Smooth muscle cell (in vitro differentiated cells): ENCODE measurements at regions not wholly inside any gene's neighbourhood (a gene's known extent, or its start where the extent isn't known, plus 50 kb on each side); places are given as distances from the start of the nearest gene placed in this dataset.

ENCODE experiments used
- DNase-seq: peaks from one replicate; lab custom pipeline; 2025; ENCODE audit not compliant: unreplicated experiment; lab: John Stamatoyannopoulos, UW
- H2AFZ ChIP-seq: fragments of 200-600 bp; sonication (generic); 2 replicates; pipeline ENCODE4 v1.6.0; 2016; ENCODE audit warnings: antibody characterized with exemption, low read depth, mild to moderate bottlenecking
- H3F3A ChIP-seq: fragments of 200-600 bp; sonication (generic); 2 replicates; pipeline ENCODE4 v1.6.0; 2017; ENCODE audit warnings: antibody characterized with exemption, low read depth
- H3K27ac ChIP-seq: fragments of 200-600 bp; sonication (generic); 2 replicates; pipeline ENCODE4 v1.5.1; 2016; ENCODE audit warnings: low read depth, mild to moderate bottlenecking
- H3K27me3 ChIP-seq: fragments of 200-600 bp; sonication (generic); 2 replicates; pipeline ENCODE4 v1.6.1; 2016; ENCODE audit warnings: low read depth, mild to moderate bottlenecking
- H3K36me3 ChIP-seq: fragments of 200-600 bp; sonication (generic); 2 replicates; pipeline ENCODE4 v1.5.1; 2016; ENCODE audit warnings: low read depth
- H3K4me1 ChIP-seq: fragments of 200-600 bp; sonication (generic); 2 replicates; pipeline ENCODE4 v1.5.1; 2016; ENCODE audit warnings: low read depth
- H3K4me2 ChIP-seq: fragments of 200-600 bp; sonication (generic); 2 replicates; pipeline ENCODE4 v1.6.0; 2016; ENCODE audit warnings: mild to moderate bottlenecking
- H3K4me3 ChIP-seq: fragments of 200-600 bp; sonication (generic); 2 replicates; pipeline ENCODE4 v1.5.1; 2016; ENCODE audit warnings: mild to moderate bottlenecking
- H3K79me2 ChIP-seq: fragments of 200-600 bp; sonication (generic); 2 replicates; pipeline ENCODE4 v1.6.0; 2016; ENCODE audit warnings: low read depth, mild to moderate bottlenecking
- H3K9ac ChIP-seq: fragments of 200-600 bp; sonication (generic); 2 replicates; pipeline ENCODE4 v1.6.0; 2016; ENCODE audit warnings: low read depth
- H3K9me3 ChIP-seq: fragments of 200-600 bp; sonication (generic); replicated peaks from 2 replicates; pipeline ENCODE4 v1.5.1; 2016; ENCODE audit warnings: low read depth
- H4K20me1 ChIP-seq: fragments of 200-600 bp; sonication (generic); 2 replicates; pipeline ENCODE4 v1.6.0; 2016; ENCODE audit warnings: low read depth
- CTCF ChIP-seq: fragments of 200-600 bp; sonication (generic); IDR thresholded peaks from 2 replicates; pipeline ENCODE4 v1.5.1; 2017; ENCODE audit warnings: borderline replicate concordance, mild to moderate bottlenecking, antibody characterized with exemption; ENCODE audit not compliant: insufficient read depth, poor library complexity, severe bottlenecking
- WGBS: methylation state at CpG from one replicate; pipeline ENCODE4 v1.1.7; 2016; ENCODE audit warnings: low lambda C conversion rate; 5-methylcytosine and 5-hydroxymethylcytosine counted together

- Histone ChIP-seq H3K4me3 (no peak overlapping the region), H2AFZ (peak overlapping the region; percentile 40), H3K27ac (peak overlapping the region; percentile 2), H3K27me3 (no peaks in the 10 kb centered on the region), H3K4me1 (no peaks in the 10 kb centered on the region), H3K9me3 (no peaks in the 10 kb centered on the region), H3K4me2 (peak overlapping the region; percentile 39), H4K20me1 (no peaks in the 10 kb centered on the region), H3K79me2 (no peaks in the 10 kb centered on the region), H3K9ac (no peak overlapping the region), H3K36me3 (no peaks in the 10 kb centered on the region), H3F3A (no peaks in the 10 kb centered on the region)
- TF ChIP-seq CTCF: no peak
- DNase-seq: no peak
- 68% methylated on average over 1 of the region's 1 CpG for WGBS
Observed at GRCh38 chrX:121642415-121642814, 595.0 kb downstream of the GLUD2 start.

GRCh38 chrX:121649417-121649816 is 602.0 kb downstream of the GLUD2 start:
- H2AFZ ChIP-seq: no peak overlapping the region
- TF ChIP-seq CTCF: no peak

GRCh38 chrX:121655276-121655675 is 607.9 kb downstream of the GLUD2 start:
- H3K9ac ChIP-seq: no peak overlapping the region
- no peaks in the 10 kb centered on the region for H3K9me3 ChIP-seq
- H3K36me3 ChIP-seq: no peaks in the 10 kb centered on the region
- H3K27me3 ChIP-seq: no peaks in the 10 kb centered on the region
- H3K27ac ChIP-seq: no peak overlapping the region
- no peak for TF ChIP-seq CTCF
- no peak for DNase-seq
- H3K79me2 ChIP-seq: no peaks in the 10 kb centered on the region
- no peaks in the 10 kb centered on the region for H3K4me1 ChIP-seq
- no peak overlapping the region for H3K4me2 ChIP-seq
- H2AFZ ChIP-seq: no peak overlapping the region
- no peaks in the 10 kb centered on the region for H4K20me1 ChIP-seq
- no peak overlapping the region for H3K4me3 ChIP-seq
- no peaks in the 10 kb centered on the region for H3F3A ChIP-seq

More at GRCh38 chrX:121649417-121649816, 602.0 kb downstream of the GLUD2 start:
- no peak overlapping the region for H3K4me2 ChIP-seq
- no peak overlapping the region for H3K4me3 ChIP-seq
- no peaks in the 10 kb centered on the region for H3K36me3 ChIP-seq
- no peak for DNase-seq
- H3F3A ChIP-seq: no peaks in the 10 kb centered on the region
- H3K4me1 ChIP-seq: no peaks in the 10 kb centered on the region
- H3K79me2 ChIP-seq: no peaks in the 10 kb centered on the region
- H3K9me3 ChIP-seq: no peaks in the 10 kb centered on the region
- no peaks in the 10 kb centered on the region for H3K27me3 ChIP-seq
- no peak overlapping the region for H3K27ac ChIP-seq
- no peaks in the 10 kb centered on the region for H4K20me1 ChIP-seq
- H3K9ac ChIP-seq: no peak overlapping the region

GRCh38 chrX:121666171-121666570 is 618.8 kb downstream of the GLUD2 start:
- 76% methylated on average over 4 of the region's 4 CpGs for WGBS

More at GRCh38 chrX:121666171-121666570, 618.8 kb downstream of the GLUD2 start:
- H3K4me2 ChIP-seq: no peak overlapping the region
- no peaks in the 10 kb centered on the region for H3F3A ChIP-seq
- no peaks in the 10 kb centered on the region for H4K20me1 ChIP-seq
- H3K79me2 ChIP-seq: no peaks in the 10 kb centered on the region
- no peak overlapping the region for H3K4me3 ChIP-seq
- H3K27me3 ChIP-seq: no peaks in the 10 kb centered on the region
- no peaks in the 10 kb centered on the region for H3K36me3 ChIP-seq
- no peak for DNase-seq
- H3K27ac ChIP-seq: no peak overlapping the region
- TF ChIP-seq CTCF: no peak
- H3K9ac ChIP-seq: no peak overlapping the region
- H2AFZ ChIP-seq: no peak overlapping the region
- no peaks in the 10 kb centered on the region for H3K4me1 ChIP-seq
- no peaks in the 10 kb centered on the region for H3K9me3 ChIP-seq
